NCI-H1048 (cell line): ENCODE measurements at regions not wholly inside any gene's neighbourhood (a gene's known extent, or its start where the extent isn't known, plus 50 kb on each side); places are given as distances from the start of the nearest gene placed in this dataset.
A peak's percentile ranks its signal among the peaks of the same experiment; 100 is the strongest.
"Not testable (repeated sequence)": the region's sequence is repeated elsewhere in the genome, so short reads cannot be mapped to it uniquely, and the experiment has no call there.

ENCODE experiments used
- DNase-seq: peaks from one replicate; lab custom pipeline; 2025; lab: John Stamatoyannopoulos, UW

- peak; percentile 2 for DNase-seq
Measured at GRCh38 chr2:224650815-224651439, 65.2 kb downstream of the CCDC195 start.

GRCh38 chr2:224647684-224648083 is 62.5 kb upstream of the CUL3 start:
- not testable (repeated sequence) for DNase-seq

GRCh38 chr2:224646242-224646846 is 61.2 kb upstream of the CUL3 start:
- DNase-seq: no peak

GRCh38 chr2:224645722-224646121 is 60.6 kb upstream of the CUL3 start:
- peak; percentile 4 for DNase-seq

- DNase-seq: no peak
Measured at GRCh38 chr2:224640679-224641078, 55.5 kb upstream of the CUL3 start.

GRCh38 chr2:224638301-224638823 is 53.2 kb upstream of the CUL3 start:
- DNase-seq: no peak
